GM13977 (cell line): ENCODE measurements at regions not wholly inside any gene's neighbourhood (a gene's known extent, or its start where the extent isn't known, plus 50 kb on each side); places are given as distances from the start of the nearest gene placed in this dataset.

Experiments
- DNase-seq: peaks from one replicate; pipeline ENCODE4 v3.0.0; 2012; ENCODE audit warnings: low spot score
- CTCF ChIP-seq: IDR thresholded peaks from 2 replicates; pipeline ENCODE4 v1.5.1; 2012; ENCODE audit warnings: mild to moderate bottlenecking, control low read depth; ENCODE audit not compliant: insufficient read depth; ENCODE audit errors: extremely low read depth, missing control alignments
- in situ Hi-C: fragments of 300-500 bp; cut with MboI; formaldehyde crosslinking; loops from one replicate; pipeline ENCODE4 v1.12.0; 2022; ENCODE audit warnings: low sequenced_read_pairs, low pct_unique_long_range_greater_than_20kb, mixed read lengths, inconsistent platforms; ENCODE audit not compliant: unreplicated experiment

GRCh38 chr17:72502371-72503341 is 381.8 kb downstream of the SOX9 start:
- DNase-seq = no peak
- in situ Hi-C loops = no loop called here
- no peak for TF ChIP-seq CTCF

GRCh38 chr17:72503556-72503955 is 382.7 kb downstream of the SOX9 start:
- no peak for TF ChIP-seq CTCF
- in situ Hi-C loops = no loop called here
- no peak for DNase-seq

- in situ Hi-C loops = no loop called here
- TF ChIP-seq CTCF = no peak
- DNase-seq = no peak
Measured at GRCh38 chr17:72504783-72505182, 384.0 kb downstream of the SOX9 start.

- no peak for DNase-seq
- TF ChIP-seq CTCF = no peak
- in situ Hi-C loops = no loop called here
Measured at GRCh38 chr17:72506773-72507172, 386.0 kb downstream of the SOX9 start.

GRCh38 chr17:72507370-72507769 is 386.6 kb downstream of the SOX9 start:
- in situ Hi-C loops = no loop called here
- no peak for TF ChIP-seq CTCF
- DNase-seq = no peak

GRCh38 chr17:72510351-72511016 is 389.7 kb downstream of the SOX9 start:
- TF ChIP-seq CTCF = no peak
- in situ Hi-C loops = no loop called here
- DNase-seq = no peak
